A673 (cell line): ENCODE measurements at regions not wholly inside any gene's neighbourhood (a gene's known extent, or its start where the extent isn't known, plus 50 kb on each side); places are given as distances from the start of the nearest gene placed in this dataset.

Experiments used
- BruUV-seq: library from RNA; stranded (reverse); fragments of 400-500 nt; replicated peaks from 2 replicates; lab custom pipeline; 2021; lab: Mats Ljungman, UMichigan
- CTCF ChIA-PET: fragments of 300-600 bp; sonication (Branson Sonifier 250); formaldehyde crosslinking; loops from one replicate; lab custom pipeline; 2022; ENCODE audit warnings: antibody characterized with exemption; lab: Charles Lee
- POLR2A ChIA-PET: fragments of 300-600 bp; sonication (Branson Sonifier 250); formaldehyde crosslinking; loops from one replicate; lab custom pipeline; 2022; ENCODE audit warnings: antibody characterized with exemption; ENCODE audit not compliant: low non-redundant PET; lab: Charles Lee
- DNase-seq: peaks from one replicate; pipeline ENCODE4 v3.0.0-alpha.2; 2015; ENCODE audit warnings: low spot score
- H3K27ac ChIP-seq: fragments of 200-600 bp; sonication (generic); 2 replicates; pipeline ENCODE4 v1.5.1; 2016; ENCODE audit warnings: mixed run types, low read depth, mild to moderate bottlenecking, mixed read lengths, antibody characterized with exemption, low read length; ENCODE audit not compliant: poor library complexity, severe bottlenecking
- H3K27me3 ChIP-seq: fragments of 200-600 bp; sonication (generic); replicated peaks from 2 replicates; pipeline ENCODE4 v1.6.1; 2017; ENCODE audit warnings: mixed run types, low read depth, mild to moderate bottlenecking, mixed read lengths, antibody characterized with exemption, low read length; ENCODE audit not compliant: insufficient read depth, poor library complexity
- H3K36me3 ChIP-seq: fragments of 200-600 bp; sonication (generic); 2 replicates; pipeline ENCODE4 v1.6.1; 2016; ENCODE audit warnings: mixed run types, mild to moderate bottlenecking, mixed read lengths, antibody characterized with exemption, low read length; ENCODE audit not compliant: insufficient read depth, poor library complexity, severe bottlenecking
- H3K4me1 ChIP-seq: fragments of 200-600 bp; sonication (generic); 2 replicates; pipeline ENCODE4 v1.6.1; 2017; ENCODE audit warnings: mixed run types, mild to moderate bottlenecking, mixed read lengths, antibody characterized with exemption, low read length; ENCODE audit not compliant: insufficient read depth, poor library complexity, severe bottlenecking
- H3K4me3 ChIP-seq: fragments of 200-600 bp; sonication (generic); 2 replicates; pipeline ENCODE4 v1.5.1; 2016; ENCODE audit warnings: low read depth, mixed run types, mild to moderate bottlenecking, mixed read lengths, low read length; ENCODE audit not compliant: poor library complexity, severe bottlenecking
- H3K9me3 ChIP-seq: fragments of 200-600 bp; sonication (generic); 2 replicates; pipeline ENCODE4 v1.6.1; 2016; ENCODE audit warnings: mixed run types, low read depth, mild to moderate bottlenecking, mixed read lengths, antibody characterized with exemption, low read length; ENCODE audit not compliant: poor library complexity, severe bottlenecking
- EZH2 ChIP-seq: fragments of 200-600 bp; sonication (generic); IDR thresholded peaks from 2 replicates; pipeline ENCODE4 v1.6.1; 2017; ENCODE audit warnings: borderline replicate concordance, low read depth, mild to moderate bottlenecking, mixed read lengths, antibody characterized with exemption, low read length; ENCODE audit not compliant: poor library complexity, severe bottlenecking
- intact Hi-C: fragments of 100-400 bp; cut with micrococcal nuclease; formaldehyde crosslinking; loops from one replicate; pipeline ENCODE4 v1.10.0; 2022; ENCODE audit not compliant: unreplicated experiment
- TF ChIP-seq, protein P1 (sequence below): fragments of 300-800, 200-600 bp; sonication (generic); conservative IDR thresholded peaks from 2 replicates; pipeline ENCODE4 v1.5.1; 2017; ENCODE audit warnings: low read depth, mild to moderate bottlenecking, antibody characterized with exemption, low read length, moderate library complexity, mixed read lengths

DNA sequence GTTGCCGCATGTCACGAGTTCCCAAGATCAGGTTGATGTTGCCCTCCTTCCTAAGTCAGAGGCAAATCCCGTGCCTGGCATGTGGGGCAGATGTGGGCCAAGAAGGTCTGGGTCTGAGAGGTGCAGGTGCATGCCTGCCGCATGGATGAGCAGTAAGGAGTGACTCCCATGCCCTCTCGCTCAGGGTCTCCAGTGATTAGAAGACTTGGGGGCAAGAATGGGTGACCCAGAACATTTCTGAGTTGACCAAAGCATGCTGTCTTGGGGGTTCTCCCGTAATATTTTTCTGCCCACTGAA lies 120.6 kb upstream of the HDAC4 start:
- no TSS peak for BruUV-seq
- TF ChIP-seq, protein P1, sequence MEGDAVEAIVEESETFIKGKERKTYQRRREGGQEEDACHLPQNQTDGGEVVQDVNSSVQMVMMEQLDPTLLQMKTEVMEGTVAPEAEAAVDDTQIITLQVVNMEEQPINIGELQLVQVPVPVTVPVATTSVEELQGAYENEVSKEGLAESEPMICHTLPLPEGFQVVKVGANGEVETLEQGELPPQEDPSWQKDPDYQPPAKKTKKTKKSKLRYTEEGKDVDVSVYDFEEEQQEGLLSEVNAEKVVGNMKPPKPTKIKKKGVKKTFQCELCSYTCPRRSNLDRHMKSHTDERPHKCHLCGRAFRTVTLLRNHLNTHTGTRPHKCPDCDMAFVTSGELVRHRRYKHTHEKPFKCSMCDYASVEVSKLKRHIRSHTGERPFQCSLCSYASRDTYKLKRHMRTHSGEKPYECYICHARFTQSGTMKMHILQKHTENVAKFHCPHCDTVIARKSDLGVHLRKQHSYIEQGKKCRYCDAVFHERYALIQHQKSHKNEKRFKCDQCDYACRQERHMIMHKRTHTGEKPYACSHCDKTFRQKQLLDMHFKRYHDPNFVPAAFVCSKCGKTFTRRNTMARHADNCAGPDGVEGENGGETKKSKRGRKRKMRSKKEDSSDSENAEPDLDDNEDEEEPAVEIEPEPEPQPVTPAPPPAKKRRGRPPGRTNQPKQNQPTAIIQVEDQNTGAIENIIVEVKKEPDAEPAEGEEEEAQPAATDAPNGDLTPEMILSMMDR = no peak
- TF ChIP-seq EZH2 = no peak
- intact Hi-C loops = no loop called here

DNA sequence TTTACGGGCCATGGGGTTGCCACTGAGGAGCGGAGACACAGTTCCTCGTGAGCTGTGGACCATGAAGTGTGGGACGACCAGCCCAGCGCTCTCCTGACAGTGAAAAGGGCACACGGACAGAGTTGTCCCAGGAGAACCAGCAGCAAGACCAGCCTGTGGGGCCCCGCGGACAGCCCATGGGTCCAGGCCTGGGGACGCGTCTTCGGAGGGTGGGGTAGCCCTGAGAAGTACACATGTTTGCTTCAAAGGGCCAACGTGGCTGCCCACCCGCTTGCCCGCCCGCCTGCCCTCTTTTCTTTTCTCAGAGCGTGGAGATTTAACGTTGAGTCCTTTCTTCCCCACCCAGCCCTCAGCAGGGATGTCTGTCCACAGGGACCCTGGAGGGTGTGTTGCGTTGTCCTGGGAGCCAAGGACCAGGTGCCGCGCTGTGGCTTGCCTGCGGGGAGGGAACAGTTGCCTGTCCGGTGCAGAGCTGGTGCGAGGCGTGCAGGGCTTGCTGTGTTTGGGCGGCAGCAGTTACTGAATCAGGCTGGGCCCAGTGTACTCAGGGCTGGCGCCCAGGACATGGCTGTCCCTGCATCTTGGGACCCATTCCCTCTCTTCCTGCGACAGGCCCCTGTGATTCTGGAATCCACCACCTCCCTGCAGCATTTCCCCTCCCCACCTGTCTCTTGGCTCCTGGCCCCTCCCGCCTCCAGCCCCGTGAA lies 120.1 kb upstream of the HDAC4 start:
- POLR2A ChIA-PET = no interaction called here
- DNase-seq = no peak
- TF ChIP-seq EZH2 = no peak
- TF ChIP-seq, protein P1 = no peak
- Histone ChIP-seq H3K27ac (no peak overlapping the region), H3K27me3 (no peaks in the 10 kb centered on the region), H3K36me3 (no peaks in the 10 kb centered on the region), H3K4me3 (no peak overlapping the region), H3K4me1 (no peaks in the 10 kb centered on the region), H3K9me3 (no peaks in the 10 kb centered on the region)
- CTCF ChIA-PET = no interaction called here
- intact Hi-C loops = no loop called here
- no TSS peak for BruUV-seq

More for the DNA sequence above, 120.6 kb upstream of the HDAC4 start:
- DNase-seq = no peak
- POLR2A ChIA-PET = no interaction called here
- Histone ChIP-seq H3K27ac (no peak overlapping the region), H3K4me1 (no peaks in the 10 kb centered on the region), H3K4me3 (no peak overlapping the region), H3K9me3 (no peaks in the 10 kb centered on the region), H3K27me3 (no peaks in the 10 kb centered on the region), H3K36me3 (no peaks in the 10 kb centered on the region)
- CTCF ChIA-PET = no interaction called here

DNA sequence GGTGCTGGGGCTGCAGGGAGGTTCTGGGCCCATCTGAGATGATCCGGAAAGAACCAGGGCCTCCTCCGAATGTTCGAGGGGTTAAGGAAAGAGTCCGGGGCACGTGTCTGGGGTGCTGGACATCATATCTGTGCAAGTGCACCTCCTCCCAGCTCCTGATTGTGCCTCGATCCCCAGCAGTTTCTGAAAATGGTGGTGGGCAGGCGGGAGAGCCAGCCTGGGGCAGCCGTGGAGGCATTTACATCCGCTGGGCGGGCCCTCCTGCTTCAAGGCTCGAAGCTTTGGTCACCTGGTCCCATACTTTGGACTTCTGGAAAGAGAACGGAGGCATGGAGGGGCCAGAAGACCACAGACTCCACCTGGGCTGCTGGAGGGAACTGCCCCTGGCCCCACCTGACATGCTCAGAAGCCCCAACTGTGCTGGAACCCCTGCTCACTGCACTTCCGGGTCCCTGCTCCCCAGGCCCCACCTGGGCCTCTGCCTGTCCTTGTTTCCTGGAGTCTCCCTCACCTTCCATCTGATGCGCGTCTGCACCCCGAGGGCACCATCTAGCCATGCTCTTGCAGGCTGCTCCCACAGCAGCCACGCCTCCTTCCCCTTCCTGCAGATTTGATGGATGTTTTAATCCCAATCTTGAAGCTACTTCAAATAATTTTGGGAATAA lies 119.2 kb upstream of the HDAC4 start:
- ChIA-PET POLR2A (no interaction called here), CTCF (no interaction called here)
- intact Hi-C loops = no loop called here
- no peak overlapping the region for H3K27ac ChIP-seq
- DNase-seq = no peak
- no TSS peak for BruUV-seq
- no peaks in the 10 kb centered on the region for H3K36me3 ChIP-seq
- TF ChIP-seq EZH2 = no peak
- TF ChIP-seq, protein P1 = no peak
- no peaks in the 10 kb centered on the region for H3K9me3 ChIP-seq
- H3K27me3 ChIP-seq = no peaks in the 10 kb centered on the region
- H3K4me1 ChIP-seq = no peaks in the 10 kb centered on the region
- H3K4me3 ChIP-seq = no peak overlapping the region
